B cell (primary cell): ENCODE measurements at regions not wholly inside any gene's neighbourhood (a gene's known extent, or its start where the extent isn't known, plus 50 kb on each side); places are given as distances from the start of the nearest gene placed in this dataset.

Experiments
- ATAC-seq: fragments of 200-7000 bp; cut with Tn5 transposase; one replicate; pipeline ENCODE4 v1.10.0; 2021; ENCODE audit warnings: low read depth, mild to moderate bottlenecking, moderate number of reproducible peaks, moderate library complexity
- CTCF ChIA-PET: fragments of 350-600 bp; sonication (Branson Sonifier 250); formaldehyde crosslinking; loops from one replicate; lab custom pipeline; 2021; ENCODE audit warnings: antibody characterized with exemption, inconsistent platforms; lab: Charles Lee
- POLR2A ChIA-PET: fragments of 350-600 bp; sonication (Branson Sonifier 250); formaldehyde crosslinking; loops from one replicate; lab custom pipeline; 2021; ENCODE audit warnings: antibody characterized with exemption; lab: Charles Lee
- DNase-seq: peaks from one replicate; pipeline ENCODE4 v3.0.0; 2013
- H2AFZ ChIP-seq: 2 replicates; pipeline ENCODE4 v1.6.1; 2012; ENCODE audit warnings: mild to moderate bottlenecking, low read depth, low read length; ENCODE audit not compliant: insufficient read depth, poor library complexity, severe bottlenecking
- H3K27ac ChIP-seq, 2 donors: 1 replicate in 1 of 2; 2 replicates in 1 of 2; pipeline ENCODE4 v1.5.1; 2012 to 2013; ENCODE audit warnings: low read length in 2 of 2, mild to moderate bottlenecking in 2 of 2, moderate library complexity in 1 of 2
- H3K27me3 ChIP-seq, 4 experiments: fragments of 200-600 bp in 1 of 4; sonication (generic) in 1 of 4; replicated peaks in 1 of 4; 1 replicate in 2 of 4; 2 replicates in 2 of 4; pipeline versions ENCODE4 v1.6.1 to v1.7.0; 2013 to 2016; ENCODE audit warnings: low read length in 3 of 4, mild to moderate bottlenecking in 2 of 4, mixed read lengths in 1 of 4, moderate library complexity in 1 of 4; ENCODE audit not compliant: insufficient read depth in 4 of 4, control insufficient read depth in 3 of 4; ENCODE audit errors: control extremely low read depth in 1 of 4
- H3K36me3 ChIP-seq, 2 experiments: replicated peaks in 1 of 2; 1 replicate in 1 of 2; 2 replicates in 1 of 2; pipeline versions ENCODE4 v1.6.1 to v1.7.1; 2013; ENCODE audit warnings: low read length in 1 of 2; ENCODE audit not compliant: insufficient read depth in 2 of 2, control insufficient read depth in 1 of 2; ENCODE audit errors: control extremely low read depth in 1 of 2, extremely low read depth in 1 of 2
- H3K4me1 ChIP-seq, 2 donors: fragments of 200-600 bp in 1 of 2; sonication (generic) in 1 of 2; 1 replicate in 1 of 2; 2 replicates in 1 of 2; pipeline versions ENCODE4 v1.5.1 to v1.6.1; 2013 to 2017; ENCODE audit warnings: low read length in 2 of 2; ENCODE audit not compliant: control insufficient read depth in 2 of 2, insufficient read depth in 2 of 2
- H3K4me2 ChIP-seq: replicated peaks from 2 replicates; pipeline ENCODE3; 2012; ENCODE audit warnings: mild to moderate bottlenecking, low read depth, low read length; ENCODE audit not compliant: poor library complexity, severe bottlenecking
- H3K4me3 ChIP-seq, 5 experiments: fragments of 200-600 bp in 1 of 5; sonication (generic) in 1 of 5; 1 replicate in 3 of 5; 2 replicates in 2 of 5; pipeline versions ENCODE4 v1.5.1 to v1.7.0; 2011 to 2016; ENCODE audit warnings: low read length in 4 of 5, mild to moderate bottlenecking in 4 of 5, low read depth in 2 of 5, control low read depth in 1 of 5, moderate library complexity in 1 of 5; ENCODE audit not compliant: insufficient read depth in 1 of 5; ENCODE audit errors: control extremely low read depth in 1 of 5, extremely low read depth in 1 of 5
- H3K79me2 ChIP-seq: fragments of 200-600 bp; sonication (generic); one replicate; pipeline ENCODE4 v1.6.0; 2016; ENCODE audit warnings: low read length; ENCODE audit not compliant: control insufficient read depth, insufficient read depth
- H3K9ac ChIP-seq: fragments of 200-600 bp; sonication (generic); 2 replicates; pipeline ENCODE4 v1.6.1; 2017; ENCODE audit warnings: mild to moderate bottlenecking, low read length, moderate library complexity
- H3K9me3 ChIP-seq, 3 donors: one replicate each; pipeline versions ENCODE4 v1.6.1 to v1.7.1; 2013; ENCODE audit warnings: low read length in 2 of 3; ENCODE audit not compliant: control insufficient read depth in 2 of 3, insufficient read depth in 1 of 3; ENCODE audit errors: control extremely low read depth in 1 of 3
- H4K20me1 ChIP-seq: 2 replicates; pipeline ENCODE4 v1.6.0; 2012; ENCODE audit warnings: mild to moderate bottlenecking, low read length; ENCODE audit not compliant: insufficient read depth, control insufficient read depth, poor library complexity, severe bottlenecking
- H3K27ac Mint-ChIP-seq: one replicate; pipeline ENCODE4 v1.8.0; 2021; ENCODE audit warnings: mixed read lengths
- H3K27me3 Mint-ChIP-seq: one replicate; pipeline ENCODE4 v1.8.0; 2021; ENCODE audit warnings: mixed read lengths
- H3K4me1 Mint-ChIP-seq: one replicate; pipeline ENCODE4 v1.8.0; 2021; ENCODE audit warnings: mixed read lengths
- H3K4me3 Mint-ChIP-seq: one replicate; pipeline ENCODE4 v1.8.0; 2021; ENCODE audit warnings: mixed read lengths
- H3K9me3 Mint-ChIP-seq: one replicate; pipeline ENCODE4 v1.8.0; 2022; ENCODE audit warnings: mixed read lengths; ENCODE audit not compliant: insufficient read depth
- CTCF ChIP-seq: fragments of 200-600 bp; IDR thresholded peaks from one replicate; pipeline ENCODE4 v1.8.0; 2022; ENCODE audit warnings: antibody characterized with exemption, mild to moderate bottlenecking
- EZH2 ChIP-seq: IDR thresholded peaks from 2 replicates; pipeline ENCODE4 v1.6.1; 2012; ENCODE audit warnings: borderline replicate concordance, low read depth, mild to moderate bottlenecking, moderate library complexity, low read length; ENCODE audit not compliant: insufficient read depth, poor library complexity, severe bottlenecking
- WGBS: methylation state at CpG from one replicate; pipeline ENCODE4 v1.1.5; 2013; ENCODE audit warnings: missing lambda C conversion rate; ENCODE audit not compliant: insufficient coverage; 5-methylcytosine and 5-hydroxymethylcytosine counted together
- intact Hi-C: fragments of 100-400 bp; cut with micrococcal nuclease; formaldehyde crosslinking; loops from one replicate; pipeline ENCODE4 v1.10.0; 2022

- ATAC-seq (no peak), DNase-seq (no peak)
- no peak overlapping the region for H3K4me2 ChIP-seq
- H3K79me2 ChIP-seq: no peaks in the 10 kb centered on the region
- Mint-ChIP-seq H3K27ac (no peak overlapping the region), H3K9me3 (no peaks in the 10 kb centered on the region), H3K4me3 (no peak overlapping the region), H3K4me1 (no peaks in the 10 kb centered on the region), H3K27me3 (peaks cover 3% of the 10 kb centered on the region)
- no peaks in the 10 kb centered on the region for H4K20me1 ChIP-seq
- H3K9ac ChIP-seq: no peak overlapping the region
- ChIA-PET POLR2A (no interaction called here), CTCF (no interaction called here)
- H3K4me1 ChIP-seq: no peaks in the 10 kb centered on the region
- no peak for TF ChIP-seq EZH2
- TF ChIP-seq CTCF: no peak
- no peaks in the 10 kb centered on the region for H3K36me3 ChIP-seq
- peaks cover 0 to under 1% (median 0%) of the 10 kb centered on the region in 4 experiments for H3K27me3 ChIP-seq
- no peak overlapping the region for H2AFZ ChIP-seq
- H3K9me3 ChIP-seq: no peaks in the 10 kb centered on the region
- H3K4me3 ChIP-seq: no peak overlapping the region
- 80% methylated on average over 1 of the region's 3 CpGs for WGBS
- intact Hi-C loops: no loop called here
- no peak overlapping the region for H3K27ac ChIP-seq
These were observed 124.5 kb upstream of the USP15 start for GRCh38 chr12:62135553-62136200.

- H3K9me3 ChIP-seq: no peaks in the 10 kb centered on the region
- no CpG with 5 or more reads among the region's 2 CpGs for WGBS
- no peaks in the 10 kb centered on the region for H3K79me2 ChIP-seq
- no peaks in the 10 kb centered on the region for H3K9me3 Mint-ChIP-seq
- H3K27me3 Mint-ChIP-seq: peaks cover 3% of the 10 kb centered on the region
- TF ChIP-seq CTCF (no peak), EZH2 (no peak)
- H3K4me3 Mint-ChIP-seq: no peak overlapping the region
- H3K4me1 Mint-ChIP-seq: no peaks in the 10 kb centered on the region
- no peak overlapping the region for H3K9ac ChIP-seq
- DNase-seq (no peak), ATAC-seq (no peak)
- no peaks in the 10 kb centered on the region for H3K27me3 ChIP-seq
- H3K36me3 ChIP-seq: no peaks in the 10 kb centered on the region
- H3K27ac ChIP-seq: no peak overlapping the region
- no peak overlapping the region for H3K4me2 ChIP-seq
- H2AFZ ChIP-seq: no peak overlapping the region
- intact Hi-C loops: no loop called here
- H4K20me1 ChIP-seq: no peaks in the 10 kb centered on the region
- ChIA-PET POLR2A (no interaction called here), CTCF (interaction anchor here (1.0 kb wide), 1 partner anchor 13 kb away, joined by 4 read pairs; no protein-coding TSS in a partner anchor)
- no peak overlapping the region for H3K27ac Mint-ChIP-seq
- no peak overlapping the region for H3K4me3 ChIP-seq
- no peaks in the 10 kb centered on the region for H3K4me1 ChIP-seq
These were observed 123.7 kb upstream of the USP15 start for GRCh38 chr12:62136496-62136895.
